Colon (tissue), 2 donors: ENCODE measurements at regions not wholly inside any gene's neighbourhood (a gene's known extent, or its start where the extent isn't known, plus 50 kb on each side); places are given as distances from the start of the nearest gene placed in this dataset.

ENCODE experiments used
- FAIRE-seq: peaks from 2 replicates; lab custom pipeline; 2012; peaks lifted over from hg19 to GRCh38; lab: Jason Lieb, UNC
- donor health status: control.
- donor health status: control.

- FAIRE-seq, result no peak
These were observed 225.0 kb upstream of the ANKRD55 start for GRCh38 chr5:56457887-56458812.

GRCh38 chr5:56456002-56456401 lies 222.9 kb upstream of the ANKRD55 start:
- FAIRE-seq, result no peak

GRCh38 chr5:56455417-56455816 lies 222.3 kb upstream of the ANKRD55 start:
- FAIRE-seq, result no peak

- FAIRE-seq, result no peak
These were observed 221.2 kb upstream of the ANKRD55 start for GRCh38 chr5:56454219-56454862.

GRCh38 chr5:56451742-56452141 lies 218.6 kb upstream of the ANKRD55 start:
- FAIRE-seq, result no peak

- no peak for FAIRE-seq
These were observed 217.6 kb upstream of the ANKRD55 start for GRCh38 chr5:56450766-56451165.

- FAIRE-seq, result no peak
These were observed 216.0 kb upstream of the ANKRD55 start for GRCh38 chr5:56449071-56449640.

- no peak for FAIRE-seq
These were observed 214.5 kb upstream of the ANKRD55 start for GRCh38 chr5:56447656-56448055.

- no peak for FAIRE-seq
These were observed 214.1 kb upstream of the ANKRD55 start for GRCh38 chr5:56447232-56447631.

- no peak for FAIRE-seq
These were observed 213.6 kb upstream of the ANKRD55 start for GRCh38 chr5:56446728-56447127.

- no peak for FAIRE-seq
These were observed 210.7 kb upstream of the ANKRD55 start for GRCh38 chr5:56443826-56444225.

- no peak for FAIRE-seq
These were observed 208.0 kb upstream of the ANKRD55 start for GRCh38 chr5:56440871-56441740.

- FAIRE-seq, result no peak
These were observed 201.9 kb upstream of the ANKRD55 start for GRCh38 chr5:56434986-56435385.

GRCh38 chr5:56433039-56433617 lies 200.0 kb upstream of the ANKRD55 start:
- FAIRE-seq, result no peak

GRCh38 chr5:56432321-56432720 lies 199.2 kb upstream of the ANKRD55 start:
- FAIRE-seq, result no peak

GRCh38 chr5:56430422-56430821 lies 197.3 kb upstream of the ANKRD55 start:
- no peak for FAIRE-seq

GRCh38 chr5:56429110-56429561 lies 196.0 kb upstream of the ANKRD55 start:
- FAIRE-seq, result no peak

GRCh38 chr5:56426693-56427092 lies 193.6 kb upstream of the ANKRD55 start:
- no peak for FAIRE-seq

GRCh38 chr5:56422076-56422762 lies 189.1 kb upstream of the ANKRD55 start:
- FAIRE-seq, result no peak

- no peak for FAIRE-seq
These were observed 188.3 kb upstream of the ANKRD55 start for GRCh38 chr5:56421246-56422075.
